GM21825 (cell line): ENCODE measurements at regions not wholly inside any gene's neighbourhood (a gene's known extent, or its start where the extent isn't known, plus 50 kb on each side); places are given as distances from the start of the nearest gene placed in this dataset.

Experiments
- ATAC-seq: cut with Tn5 transposase; IDR thresholded peaks from one replicate; pipeline ENCODE4 v1.9.1; 2021; ENCODE audit warnings: mild to moderate bottlenecking, moderate library complexity; ENCODE audit not compliant: unreplicated experiment

DNA sequence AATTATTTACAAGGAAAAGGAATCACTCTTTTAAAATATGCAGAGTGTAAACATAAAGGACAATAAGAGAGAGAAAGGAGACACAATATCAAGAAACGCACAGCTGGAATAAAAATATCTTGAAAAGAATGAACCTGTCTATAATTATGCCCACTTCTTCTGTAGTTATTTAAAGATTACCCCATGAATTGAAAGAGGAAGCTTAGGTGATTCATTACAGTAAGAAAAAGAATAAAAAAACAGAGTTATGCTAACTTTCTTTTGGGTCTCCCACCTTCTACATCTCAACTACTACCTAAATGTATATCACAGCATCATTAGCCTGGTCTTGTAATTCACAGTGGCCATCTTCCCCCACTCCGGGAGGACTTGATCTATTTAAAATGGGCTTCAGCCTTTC lies 182.1 kb downstream of the MRPL39 start:
- ATAC-seq: no peak

DNA sequence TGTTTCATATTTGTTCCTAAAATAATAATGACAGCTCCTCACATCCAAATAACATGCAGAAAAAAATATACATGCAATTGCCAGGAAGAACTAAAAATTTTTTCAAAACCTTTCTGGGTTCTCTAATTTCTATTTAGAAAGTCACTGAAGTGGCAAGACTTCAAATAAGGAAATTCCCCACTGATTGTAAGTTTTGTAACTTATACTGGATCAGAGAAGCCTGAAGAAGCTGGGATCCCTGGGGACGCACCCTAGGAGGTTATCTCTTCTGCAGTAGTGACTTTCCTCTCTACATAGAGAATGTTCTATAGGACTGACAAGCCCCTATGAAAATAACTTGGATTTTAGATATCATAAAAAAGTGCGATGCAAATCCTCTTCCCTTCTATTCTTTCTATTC lies 182.6 kb downstream of the MRPL39 start:
- no peak for ATAC-seq

DNA sequence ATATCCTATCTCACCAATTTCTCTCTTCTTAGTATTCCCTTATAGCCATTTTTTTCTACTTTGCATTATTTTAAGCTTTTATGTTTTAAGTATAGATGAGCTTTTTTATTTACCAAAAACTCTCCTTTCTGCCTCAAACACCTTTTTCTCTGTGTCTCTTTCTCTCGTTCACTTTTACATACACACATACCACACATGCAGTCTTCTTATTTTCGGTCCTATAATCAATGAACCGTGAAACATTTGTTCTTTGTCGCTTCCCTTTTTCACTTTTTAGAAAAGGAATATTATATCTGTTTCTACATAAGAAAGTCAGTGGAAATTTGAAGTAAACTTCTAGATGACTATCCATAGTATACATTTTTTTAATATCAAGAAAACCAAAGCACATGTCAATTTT lies 183.2 kb downstream of the MRPL39 start:
- no peak for ATAC-seq

DNA sequence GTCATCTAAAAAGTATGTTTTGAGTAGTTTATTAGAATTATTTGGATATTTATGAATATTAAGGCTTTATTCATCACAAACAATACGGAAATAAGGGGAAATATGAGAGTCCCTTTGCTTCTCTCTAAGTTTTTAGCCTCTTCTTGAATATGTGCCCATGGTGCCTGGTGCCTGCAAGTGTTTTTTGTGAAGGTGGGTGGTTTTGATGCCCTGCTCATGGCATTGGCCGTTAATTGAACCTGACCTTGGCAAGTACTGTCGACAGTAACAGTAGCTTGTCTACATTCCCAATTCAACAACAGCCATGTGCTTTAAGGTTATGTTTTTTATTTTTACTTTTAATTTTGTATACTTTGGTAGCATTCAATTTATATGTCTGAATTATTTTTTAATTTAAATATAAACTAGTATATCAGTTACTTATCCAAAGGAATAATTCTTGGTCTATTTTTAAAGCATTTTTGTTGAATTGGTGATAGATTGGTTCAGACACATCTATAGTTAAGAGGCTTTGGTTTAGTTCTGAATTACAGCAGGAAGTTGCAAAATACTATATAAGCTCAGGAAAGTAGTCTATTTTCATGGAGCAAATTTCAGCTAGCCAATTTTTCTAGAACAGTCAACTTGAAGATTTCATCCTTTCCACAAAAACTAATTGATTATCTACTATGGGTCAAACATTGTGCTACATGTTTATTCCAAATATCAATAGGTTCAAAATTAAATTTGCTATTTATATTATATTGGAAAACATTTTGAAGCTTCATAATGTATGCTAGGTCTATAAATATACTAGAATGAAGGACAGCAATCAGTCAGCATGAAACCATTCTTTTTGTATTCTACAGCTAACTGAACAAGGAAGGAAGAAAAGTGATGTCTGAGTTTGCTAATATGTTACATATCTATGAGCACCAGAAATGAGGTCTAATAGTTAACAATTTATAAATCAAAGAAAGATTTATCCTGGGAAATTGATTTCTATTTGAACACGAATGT lies 184.4 kb downstream of the MRPL39 start:
- ATAC-seq: no peak

DNA sequence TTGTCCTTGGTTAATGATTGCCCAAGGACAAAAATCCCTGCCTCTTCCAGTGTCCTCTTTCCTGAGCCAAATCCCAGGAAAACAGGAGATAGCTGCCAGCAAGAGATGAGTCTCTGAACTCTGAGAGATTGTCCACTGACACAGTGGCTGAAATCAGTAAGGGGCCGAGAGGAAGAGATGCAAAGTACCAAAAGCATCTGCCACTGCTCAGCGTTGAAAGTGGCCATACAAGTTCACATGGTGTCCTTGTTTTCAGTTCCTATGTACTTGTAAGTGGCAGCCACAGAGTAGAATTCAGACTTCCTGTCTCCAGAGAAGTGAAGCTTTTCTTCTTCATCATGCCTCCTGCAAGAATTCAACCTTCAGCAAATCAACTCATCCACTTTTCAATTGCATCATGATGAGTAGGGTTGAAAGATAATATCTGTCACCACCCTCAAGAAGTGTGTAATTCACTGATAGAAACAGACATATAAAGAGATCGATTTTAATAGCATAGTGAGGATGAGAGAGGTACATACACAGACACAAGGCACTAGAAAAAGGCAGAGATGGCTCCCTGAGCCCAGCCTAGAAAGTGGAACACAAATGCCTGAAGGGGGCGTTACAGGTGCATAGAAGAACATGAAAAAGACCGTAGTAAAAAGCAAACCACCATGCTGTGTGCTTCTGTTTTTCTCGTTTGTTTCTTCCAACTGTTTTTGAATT lies 185.8 kb downstream of the MRPL39 start:
- peak; percentile 75 for ATAC-seq

DNA sequence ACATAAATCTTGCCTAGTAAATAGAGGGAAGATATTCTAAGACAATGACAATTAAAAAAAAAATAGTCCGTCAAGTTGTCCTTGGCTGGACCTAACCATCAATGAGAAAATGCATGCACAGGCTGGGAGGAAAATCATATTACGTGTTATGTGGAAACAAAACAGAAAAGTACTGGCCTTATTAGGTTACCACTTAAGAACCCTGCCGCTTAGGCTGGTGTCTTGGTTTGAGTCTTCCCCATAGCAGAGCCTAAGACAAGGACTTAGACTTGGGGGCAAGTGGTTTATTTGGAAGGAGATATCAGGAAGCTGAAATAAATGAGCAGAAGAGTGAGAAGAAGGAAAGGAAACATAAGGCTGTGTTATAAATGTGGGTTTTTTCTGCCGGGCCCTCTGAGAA lies 186.4 kb downstream of the MRPL39 start:
- ATAC-seq: no peak

DNA sequence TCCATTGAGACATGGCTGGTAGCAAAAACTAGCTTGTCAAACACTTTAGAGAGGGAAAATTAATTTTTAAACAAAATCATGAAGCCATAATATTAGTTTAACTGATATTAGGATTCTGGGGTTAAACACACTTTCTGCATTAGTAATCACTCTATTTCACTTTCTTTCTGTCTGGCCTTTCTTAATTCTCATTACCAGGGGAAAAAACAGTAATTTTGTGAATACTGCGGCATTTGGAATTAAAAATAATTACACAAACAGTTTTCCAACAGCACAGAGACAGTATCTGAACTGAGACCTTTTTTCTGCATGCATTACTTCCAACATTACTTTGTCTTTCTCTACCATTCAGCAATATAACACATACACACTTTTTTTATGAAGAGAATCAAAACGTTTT lies 190.6 kb downstream of the MRPL39 start:
- no peak for ATAC-seq

DNA sequence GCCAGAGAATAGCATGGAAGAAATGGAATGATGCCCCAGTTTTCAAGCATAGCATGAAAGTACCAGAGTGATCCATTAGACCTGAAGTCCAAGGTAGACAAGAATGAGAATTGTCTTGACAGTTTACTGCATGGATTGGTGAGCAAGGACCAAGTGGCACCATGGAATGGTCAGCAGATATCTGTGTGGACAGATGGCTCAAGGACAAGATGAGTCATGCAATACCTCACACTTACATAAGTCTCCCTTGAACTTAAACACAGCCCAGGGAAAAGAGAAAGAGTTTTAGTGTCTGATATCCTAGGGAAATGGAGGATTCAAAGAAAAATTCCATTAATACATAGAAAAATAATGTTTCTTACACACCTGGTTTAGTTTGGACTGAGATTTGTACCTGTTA lies 195.2 kb downstream of the MRPL39 start:
- no peak for ATAC-seq

DNA sequence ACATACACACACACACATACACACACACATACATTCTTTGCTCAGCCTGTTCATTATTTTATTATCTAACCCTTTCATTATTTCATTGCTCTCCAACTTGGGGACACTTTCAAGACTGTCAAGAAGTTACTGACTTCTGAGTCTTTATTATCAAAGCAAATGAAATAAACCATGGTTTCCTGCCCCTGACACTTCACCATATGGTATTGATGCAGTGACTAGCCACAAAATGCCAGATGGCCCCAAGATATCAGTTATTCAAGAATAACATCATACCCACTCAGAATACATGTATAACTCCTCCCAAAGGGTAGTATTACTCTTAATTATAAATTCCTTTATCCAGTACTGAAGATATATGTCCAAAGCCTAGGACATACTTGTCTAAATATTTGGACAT lies 197.3 kb downstream of the MRPL39 start:
- no peak for ATAC-seq

DNA sequence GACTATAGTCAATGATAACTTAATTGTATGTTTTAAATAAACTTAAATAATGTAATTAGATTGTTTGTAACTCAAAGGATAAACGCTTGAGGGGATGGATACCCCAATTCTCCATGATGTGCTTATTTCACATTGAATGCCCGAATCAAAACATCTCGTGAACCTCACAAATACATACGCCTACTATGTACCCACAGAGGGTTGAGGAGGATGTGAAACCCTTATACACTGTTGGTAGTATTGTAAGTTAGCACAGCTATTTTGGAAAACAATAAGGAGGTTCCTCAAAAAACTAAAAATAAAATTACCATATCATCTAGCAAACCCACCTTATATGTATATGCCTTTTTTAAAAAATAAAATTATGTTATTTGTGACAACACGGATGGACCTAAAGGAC lies 198.6 kb downstream of the MRPL39 start:
- ATAC-seq: no peak

DNA sequence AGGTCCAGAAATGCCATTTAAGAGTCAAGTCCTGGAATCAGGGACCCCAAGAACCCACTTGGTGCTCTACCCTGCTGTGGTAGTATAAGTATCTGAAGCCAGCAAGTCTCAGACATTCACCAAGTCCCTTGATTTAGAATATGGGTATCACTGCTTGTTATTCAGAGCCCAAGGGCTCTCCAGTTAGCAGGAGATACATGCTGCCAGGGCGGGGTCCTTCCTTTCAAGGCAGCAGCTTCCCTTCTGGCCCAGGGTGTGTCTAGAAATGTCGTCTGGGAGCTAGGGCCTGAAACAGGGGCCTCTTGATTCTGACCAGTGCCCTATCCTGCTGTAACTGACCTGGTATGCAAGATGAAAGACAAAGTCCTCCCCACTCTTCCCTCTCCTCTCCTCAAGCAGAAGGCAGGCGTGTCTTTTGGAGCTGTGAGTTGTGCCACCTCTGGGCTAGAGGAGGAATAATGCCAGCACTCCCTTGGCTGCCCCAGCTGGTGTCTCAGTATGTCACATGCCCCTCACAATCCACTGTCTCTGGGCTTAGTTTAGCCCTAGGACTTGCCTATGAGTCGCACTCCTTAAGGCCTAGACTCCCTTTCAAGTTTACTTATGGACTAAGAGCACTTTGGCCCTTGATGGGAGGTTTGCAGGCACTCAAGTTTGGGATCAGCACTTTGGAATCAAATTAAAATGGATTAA lies 200.2 kb downstream of the MRPL39 start:
- no peak for ATAC-seq

DNA sequence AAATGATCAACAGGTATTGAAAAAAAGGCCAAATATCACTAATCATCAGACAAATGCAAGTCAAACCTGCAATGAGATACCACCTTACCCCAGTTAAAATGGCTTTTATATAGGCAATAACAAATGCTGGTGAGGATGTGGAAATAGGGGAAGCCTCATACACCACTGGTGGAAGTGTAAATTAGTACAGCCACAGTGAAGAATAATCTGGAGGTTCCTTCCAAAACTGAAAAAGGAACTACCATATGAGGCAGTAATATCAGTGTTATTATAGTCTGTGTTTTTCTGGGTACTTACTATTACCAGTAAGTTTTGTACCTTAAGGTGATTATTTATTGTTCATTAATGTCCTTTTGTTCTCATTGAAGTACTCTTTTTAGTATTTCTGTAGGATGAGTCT lies 201.3 kb downstream of the MRPL39 start:
- no peak for ATAC-seq

DNA sequence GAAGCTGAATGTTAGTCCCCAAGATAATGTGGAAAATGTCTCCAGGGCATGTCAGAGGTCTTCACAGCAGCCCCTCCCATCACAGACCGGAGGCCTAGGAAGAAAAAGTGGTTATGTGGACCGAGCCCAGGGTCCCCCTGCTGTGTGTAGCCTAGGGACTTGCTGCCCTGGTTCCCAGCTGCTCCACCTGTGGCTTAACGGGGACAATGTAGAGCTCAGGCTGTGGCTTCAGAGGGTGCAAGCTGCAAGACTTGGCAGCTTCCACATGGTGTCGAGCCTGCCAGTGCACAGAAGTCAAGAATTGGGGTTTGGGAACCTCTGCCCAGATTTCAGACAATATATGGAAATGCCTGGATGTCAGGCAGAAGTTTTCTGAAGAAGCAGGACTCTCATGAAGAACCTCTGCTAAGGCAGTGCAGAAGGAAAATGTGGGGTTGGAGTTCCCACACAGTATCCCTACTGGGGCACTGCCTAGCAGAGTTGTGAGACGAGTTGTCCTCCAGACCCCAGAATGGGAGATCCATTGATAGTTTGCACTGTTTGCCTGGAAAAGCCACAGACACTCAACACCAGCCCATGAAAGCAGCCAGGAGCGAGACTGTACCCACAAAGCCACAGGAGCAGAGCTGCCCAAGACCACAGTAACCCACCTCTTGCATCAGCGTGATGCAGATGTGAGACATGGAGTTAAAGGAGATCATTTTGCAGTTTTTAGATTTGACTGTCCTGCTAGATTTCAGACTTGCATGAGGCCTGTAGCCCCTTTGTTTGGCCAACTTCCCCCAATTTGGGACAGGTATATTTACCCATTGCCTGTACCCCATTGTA lies 204.9 kb downstream of the MRPL39 start:
- no peak for ATAC-seq

DNA sequence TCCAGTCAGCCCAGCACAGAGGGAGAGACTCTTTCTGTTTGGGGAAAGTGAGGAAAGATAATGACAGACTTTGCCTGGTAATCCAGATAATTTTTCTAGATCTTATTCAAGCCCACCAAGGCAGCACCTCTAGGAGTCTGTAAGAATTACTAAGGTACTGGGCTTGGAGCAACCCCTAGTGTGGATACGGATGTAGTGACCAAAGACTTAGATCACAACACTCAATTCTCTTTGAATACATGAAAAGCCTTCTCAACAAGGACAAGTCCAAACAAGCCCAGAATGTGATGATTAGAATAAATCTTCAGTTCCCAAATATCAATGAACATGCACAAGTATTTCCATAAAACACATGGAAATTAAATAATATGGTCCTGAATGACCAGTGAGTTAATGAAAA lies 206.9 kb downstream of the MRPL39 start:
- ATAC-seq: no peak

DNA sequence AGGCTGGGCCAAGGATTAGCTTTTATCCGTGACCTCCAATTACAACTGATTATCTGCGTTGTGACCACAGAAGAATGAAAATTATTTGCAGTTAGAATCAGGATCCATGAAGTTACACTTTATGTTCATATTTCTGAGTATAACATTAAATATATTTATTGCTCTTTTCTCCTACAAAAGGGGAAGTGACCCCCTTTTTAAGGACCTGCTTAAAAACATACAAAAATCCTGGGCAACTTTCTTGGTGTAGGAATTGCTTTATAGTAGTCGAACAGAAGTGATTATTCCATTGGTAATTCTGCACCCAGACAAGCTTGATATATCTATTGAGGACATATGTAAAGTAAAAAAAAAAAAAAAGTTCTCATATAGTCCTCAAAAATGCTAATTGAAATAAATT lies 208.7 kb downstream of the MRPL39 start:
- ATAC-seq: no peak

DNA sequence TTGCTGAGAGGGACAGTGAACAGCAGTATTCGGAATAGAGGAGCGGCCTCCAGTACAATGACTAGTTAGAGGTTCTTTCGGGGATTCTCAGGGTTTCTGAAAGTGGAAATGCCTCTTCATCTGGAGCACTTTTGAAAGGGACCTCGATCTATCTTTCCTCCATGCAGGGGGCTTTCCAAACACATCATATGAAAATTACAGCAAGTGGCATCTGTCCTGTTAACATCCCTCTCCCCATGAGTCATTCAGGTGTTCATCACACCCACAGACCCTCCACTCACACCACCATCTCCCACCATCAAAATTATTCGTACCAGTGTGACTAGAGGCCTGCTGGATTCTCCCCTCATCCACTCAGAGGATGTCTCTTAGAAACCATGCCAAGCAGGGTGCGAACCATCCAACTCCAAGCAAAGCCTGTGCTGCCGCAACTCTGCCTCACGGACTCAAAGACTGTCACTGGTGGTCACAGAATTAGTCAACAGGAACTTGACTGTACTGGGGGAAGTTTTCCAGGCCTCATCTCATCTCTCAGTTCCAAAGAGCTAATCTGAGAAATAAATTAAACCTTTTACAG lies 211.1 kb downstream of the MRPL39 start:
- peak; percentile 89 for ATAC-seq

DNA sequence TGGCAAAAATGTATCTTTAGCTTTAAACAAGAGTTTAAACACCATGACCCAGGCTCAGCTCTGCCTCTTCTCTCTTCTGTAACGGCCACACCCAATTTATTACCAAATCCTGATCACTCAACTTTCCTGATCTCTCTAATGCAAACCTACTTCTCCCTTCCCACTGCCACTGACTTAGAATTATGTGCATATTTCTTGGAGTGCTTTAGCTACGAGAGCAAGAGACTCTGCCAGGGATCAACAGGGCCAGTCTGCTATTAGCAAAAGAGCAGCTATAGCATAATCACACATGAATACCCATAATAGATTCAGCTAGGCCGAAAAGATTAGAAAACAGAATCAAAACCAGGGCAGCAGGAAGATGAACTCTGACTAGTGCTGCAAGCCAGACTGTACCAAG lies 215.5 kb downstream of the MRPL39 start:
- no peak for ATAC-seq

DNA sequence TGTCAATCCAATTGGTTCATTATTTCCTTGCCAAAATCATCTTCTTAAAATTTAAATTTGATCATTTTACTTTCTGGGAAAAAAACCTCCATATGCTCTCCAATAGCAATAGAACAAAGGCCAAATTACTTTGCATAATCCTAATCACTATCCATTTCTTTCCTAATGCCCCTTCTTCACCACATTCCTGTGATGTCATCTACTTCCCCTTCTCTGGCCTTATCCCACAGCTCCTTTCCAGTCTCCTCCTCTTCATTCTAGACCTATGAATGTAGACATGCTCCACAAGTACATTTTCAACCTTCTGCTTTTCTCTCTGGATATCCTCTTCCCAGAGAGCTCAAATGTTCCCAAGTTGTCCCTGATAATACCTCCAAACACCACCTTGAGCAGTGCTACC lies 216.6 kb downstream of the MRPL39 start:
- ATAC-seq: no peak

DNA sequence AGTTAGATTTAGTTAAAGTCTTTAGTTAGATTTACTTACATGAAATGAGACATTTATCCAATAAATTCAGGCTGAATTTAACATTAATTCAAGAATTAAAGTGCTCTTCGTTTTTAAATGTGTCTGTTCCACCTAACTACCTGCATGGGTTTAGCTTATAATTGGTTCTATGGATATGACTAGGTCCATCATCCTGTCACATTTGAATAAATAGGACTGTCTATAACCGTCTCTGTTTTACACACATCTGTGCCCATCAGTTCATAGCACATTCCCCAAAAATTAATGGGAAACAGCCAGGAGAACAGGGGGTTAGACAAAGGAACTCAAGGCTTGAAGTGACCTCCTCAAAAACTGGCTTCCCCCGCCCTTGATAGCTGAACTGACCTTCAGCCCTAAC lies 219.6 kb downstream of the MRPL39 start:
- ATAC-seq: no peak

DNA sequence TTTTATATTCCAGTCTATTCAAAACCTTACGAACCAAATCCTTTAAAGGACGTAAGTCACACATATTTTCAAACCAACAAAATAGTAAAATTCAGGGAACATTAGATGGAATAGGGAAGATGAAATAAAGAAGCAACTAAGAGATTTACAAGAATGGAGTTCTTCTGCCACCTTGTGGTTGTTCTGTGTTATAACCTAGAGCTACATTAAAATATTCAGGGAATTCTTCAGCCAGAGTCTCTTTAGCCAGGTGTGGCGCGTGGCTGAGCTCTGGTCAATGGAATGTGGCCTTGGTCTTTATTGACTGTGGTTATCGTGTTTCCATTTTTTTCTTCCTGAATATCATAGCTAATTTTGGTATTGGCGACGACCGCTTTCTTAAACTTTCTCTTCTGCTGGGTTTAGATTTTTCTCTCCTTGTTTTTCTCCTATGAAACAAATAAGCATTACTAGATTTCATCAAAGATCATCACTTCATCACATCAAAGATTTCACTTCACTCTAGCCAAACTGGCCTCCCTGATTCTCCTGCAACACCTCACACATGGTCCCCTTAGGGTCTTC lies 221.3 kb downstream of the MRPL39 start:
- peak; percentile 47 for ATAC-seq
